ENCODE measurements at regions not wholly inside any gene's neighbourhood (a gene's known extent, or its start where the extent isn't known, plus 50 kb on each side); places are given as distances from the start of the nearest gene placed in this dataset.
"Not testable (repeated sequence)": the region's sequence is repeated elsewhere in the genome, so short reads cannot be mapped to it uniquely, and the experiment has no call there.

DNA sequence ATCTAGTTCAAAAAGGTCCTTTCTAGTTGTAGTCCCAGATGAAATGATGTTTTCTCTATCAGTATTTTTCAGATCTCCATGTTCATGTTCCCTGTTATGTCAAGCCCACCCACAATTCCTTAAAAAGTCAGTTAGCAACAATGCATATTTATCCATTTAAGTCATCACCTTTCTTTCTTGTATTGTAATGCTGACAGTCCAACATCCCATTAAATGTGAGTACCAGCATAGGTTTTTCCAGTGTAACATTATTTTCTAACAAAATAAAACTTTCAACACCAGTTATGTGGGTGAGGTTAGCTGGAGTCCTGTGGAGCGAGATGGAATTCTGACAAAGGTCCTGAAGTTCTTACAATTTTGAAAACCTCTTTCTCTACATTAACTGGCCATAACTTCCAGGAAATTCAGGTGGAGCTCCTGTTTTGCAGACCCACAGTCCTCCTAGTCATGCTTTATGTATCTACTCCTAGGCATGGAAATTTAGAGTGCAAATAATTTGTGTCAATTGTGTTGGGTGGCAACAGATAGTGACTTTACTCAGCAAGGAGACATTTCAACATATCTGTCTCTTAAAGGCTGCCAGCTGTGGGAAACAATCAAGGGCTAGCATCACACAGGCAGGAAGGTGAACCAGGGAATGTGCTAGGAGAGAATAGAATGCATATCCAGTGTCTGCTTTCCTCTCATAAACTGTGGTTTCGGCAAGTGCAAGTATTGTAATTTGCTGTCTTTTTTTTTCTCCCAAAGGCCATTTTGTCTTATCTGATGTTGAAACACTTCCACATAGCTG lies 162.6 kb downstream of the MTERF1 start:
- WGBS, 2 donors = 91 to 92% methylated on average over 2 of the region's 2 CpGs
- no peak for DNase-seq
- Histone ChIP-seq H3K4me1 (no peaks in the 10 kb centered on the region), H3K9me3 (no peaks in the 10 kb centered on the region), H3K36me3 (ENCODE audit: low read depth, missing control alignments) (no peaks in the 10 kb centered on the region), H3K27me3 (no peaks in the 10 kb centered on the region), H3K4me3 (no peak overlapping the region), H3K27ac (no peak overlapping the region)
- intact Hi-C loops (cut with DNase I; ENCODE audit: low total_unique reads) = no loop called here
- TF ChIP-seq CTCF (IDR thresholded peaks at IDR 0.05) (no peak), POLR2A (IDR thresholded peaks at IDR 0.05) (no peak)

- intact Hi-C loops (cut with DNase I; ENCODE audit: low total_unique reads) = no loop called here
- Histone ChIP-seq H3K36me3 (ENCODE audit: low read depth, missing control alignments) (no peaks in the 10 kb centered on the region), H3K27me3 (no peaks in the 10 kb centered on the region), H3K27ac (no peak overlapping the region), H3K4me3 (no peak overlapping the region), H3K9me3 (no peaks in the 10 kb centered on the region), H3K4me1 (no peaks in the 10 kb centered on the region)
- TF ChIP-seq POLR2A (IDR thresholded peaks at IDR 0.05) (no peak), CTCF (IDR thresholded peaks at IDR 0.05) (no peak)
- 80 to 81% methylated on average over 1 of the region's 1 CpG for WGBS, 2 donors
- DNase-seq = no peak
Observed at GRCh38 chr7:91719008-91719407, 161.5 kb downstream of the MTERF1 start.

- no peaks in the 10 kb centered on the region for H3K9me3 ChIP-seq
- H3K27ac ChIP-seq = no peak overlapping the region
- 95 to 98% methylated on average over 3 of the region's 3 CpGs for WGBS, 2 donors
- H3K36me3 ChIP-seq (ENCODE audit: low read depth, missing control alignments) = no peaks in the 10 kb centered on the region
- no peak for TF ChIP-seq CTCF (IDR thresholded peaks at IDR 0.05)
- TF ChIP-seq POLR2A (IDR thresholded peaks at IDR 0.05) = no peak
- intact Hi-C loops (cut with DNase I; ENCODE audit: low total_unique reads) = no loop called here
- no peak overlapping the region for H3K4me3 ChIP-seq
- no peak for DNase-seq
- no peaks in the 10 kb centered on the region for H3K4me1 ChIP-seq
- H3K27me3 ChIP-seq = no peaks in the 10 kb centered on the region
Observed at GRCh38 chr7:91720260-91720937, 160.1 kb downstream of the MTERF1 start.

GRCh38 chr7:91722831-91723230 lies 157.7 kb downstream of the MTERF1 start:
- no peaks in the 10 kb centered on the region for H3K27me3 ChIP-seq
- no peaks in the 10 kb centered on the region for H3K4me1 ChIP-seq
- no peak overlapping the region for H3K27ac ChIP-seq
- intact Hi-C loops (cut with DNase I; ENCODE audit: low total_unique reads) = no loop called here
- TF ChIP-seq POLR2A (IDR thresholded peaks at IDR 0.05) (no peak), CTCF (IDR thresholded peaks at IDR 0.05) (no peak)
- no peaks in the 10 kb centered on the region for H3K9me3 ChIP-seq
- no peak for DNase-seq
- no peaks in the 10 kb centered on the region for H3K36me3 ChIP-seq (ENCODE audit: low read depth, missing control alignments)
- H3K4me3 ChIP-seq = no peak overlapping the region

DNA sequence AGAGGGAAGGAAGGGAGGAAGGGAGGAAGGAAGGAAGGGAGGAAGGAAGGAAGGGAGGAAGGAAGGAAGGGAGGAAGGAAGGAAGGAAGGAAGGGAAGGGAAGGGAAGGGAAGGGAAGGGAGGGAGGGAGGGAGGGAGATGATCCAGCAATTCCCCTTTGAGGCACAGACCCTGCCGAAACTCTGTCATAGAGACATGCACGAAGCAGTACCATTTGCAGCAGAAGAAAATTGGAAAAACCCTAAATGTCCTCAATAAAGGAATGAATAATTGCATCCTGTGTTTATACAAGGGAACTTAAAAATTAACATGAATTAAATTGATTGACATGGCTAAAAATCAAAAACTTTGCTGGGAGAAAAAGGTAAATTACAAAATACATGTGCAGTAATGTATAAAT lies 151.5 kb downstream of the MTERF1 start:
- DNase-seq; H3K4me1 ChIP-seq; H3K36me3 ChIP-seq (ENCODE audit: low read depth, missing control alignments); H3K9me3 ChIP-seq; H3K27ac ChIP-seq; H3K27me3 ChIP-seq; H3K4me3 ChIP-seq; intact Hi-C loops (cut with DNase I; ENCODE audit: low total_unique reads): not testable (repeated sequence)
- 94 to 96% methylated on average over 2 of the region's 2 CpGs for WGBS, 2 donors
